Activated CD4-positive, CD25-positive, alpha-beta regulatory T cell treated with anti-CD3 and anti-CD28 coated beads, Interleukin-2, amount 50 U/mL, for 16 hours (primary cell): ENCODE measurements at regions not wholly inside any gene's neighbourhood (a gene's known extent, or its start where the extent isn't known, plus 50 kb on each side); places are given as distances from the start of the nearest gene placed in this dataset.

ENCODE experiments used
- DNase-seq: peaks from one replicate; pipeline ENCODE4 v3.0.0-alpha.2; 2020; ENCODE audit warnings: low read depth, low spot score

- DNase-seq = no peak
These were observed 105.4 kb downstream of the DDIT4L start for GRCh38 chr4:100084892-100085291.

GRCh38 chr4:100083289-100083688 is 107.0 kb downstream of the DDIT4L start:
- no peak for DNase-seq

GRCh38 chr4:100082852-100083251 is 107.4 kb downstream of the DDIT4L start:
- no peak for DNase-seq

GRCh38 chr4:100081491-100081890 is 108.8 kb downstream of the DDIT4L start:
- DNase-seq = no peak

GRCh38 chr4:100079264-100079663 is 111.0 kb downstream of the DDIT4L start:
- no peak for DNase-seq

- no peak for DNase-seq
These were observed 113.5 kb downstream of the DDIT4L start for GRCh38 chr4:100076753-100077152.

- DNase-seq = no peak
These were observed 114.6 kb downstream of the DDIT4L start for GRCh38 chr4:100075486-100076270.

- no peak for DNase-seq
These were observed 115.2 kb downstream of the DDIT4L start for GRCh38 chr4:100075056-100075455.

GRCh38 chr4:100071506-100071905 is 118.8 kb downstream of the DDIT4L start:
- DNase-seq = no peak

- no peak for DNase-seq
These were observed 119.4 kb downstream of the DDIT4L start for GRCh38 chr4:100070868-100071267.

- no peak for DNase-seq
These were observed 119.1 kb upstream of the H2AZ1 start for GRCh38 chr4:100069207-100069606.

- DNase-seq = no peak
These were observed 117.2 kb upstream of the H2AZ1 start for GRCh38 chr4:100067255-100067654.

- no peak for DNase-seq
These were observed 113.3 kb upstream of the H2AZ1 start for GRCh38 chr4:100063355-100063754.

- DNase-seq = no peak
These were observed 112.8 kb upstream of the H2AZ1 start for GRCh38 chr4:100062921-100063320.

GRCh38 chr4:100061835-100062234 is 111.8 kb upstream of the H2AZ1 start:
- DNase-seq = no peak

- DNase-seq = no peak
These were observed 110.8 kb upstream of the H2AZ1 start for GRCh38 chr4:100060765-100061416.

- DNase-seq = no peak
These were observed 109.4 kb upstream of the H2AZ1 start for GRCh38 chr4:100059467-100059866.

GRCh38 chr4:100056701-100057100 is 106.6 kb upstream of the H2AZ1 start:
- DNase-seq = no peak

GRCh38 chr4:100054071-100054470 is 104.0 kb upstream of the H2AZ1 start:
- no peak for DNase-seq

GRCh38 chr4:100049872-100050271 is 99.8 kb upstream of the H2AZ1 start:
- no peak for DNase-seq

- DNase-seq = no peak
These were observed 92.6 kb upstream of the H2AZ1 start for GRCh38 chr4:100042711-100043110.

- DNase-seq = no peak
These were observed 92.2 kb upstream of the H2AZ1 start for GRCh38 chr4:100042235-100042634.

- DNase-seq = no peak
These were observed 91.6 kb upstream of the H2AZ1 start for GRCh38 chr4:100041646-100042045.
